Neutrophil (primary cell): ENCODE measurements at regions not wholly inside any gene's neighbourhood (a gene's known extent, or its start where the extent isn't known, plus 50 kb on each side); places are given as distances from the start of the nearest gene placed in this dataset.

Experiments used
- H3K27ac ChIP-seq: fragments of 200-600 bp; sonication (generic); 2 replicates; pipeline ENCODE4 v1.5.1; 2016; ENCODE audit warnings: mild to moderate bottlenecking, moderate library complexity
- H3K27me3 ChIP-seq: fragments of 200-600 bp; sonication (generic); 2 replicates; pipeline ENCODE4 v1.6.0; 2016; ENCODE audit warnings: mild to moderate bottlenecking
- H3K36me3 ChIP-seq: fragments of 200-600 bp; sonication (generic); 2 replicates; pipeline ENCODE4 v1.5.1; 2017
- H3K4me1 ChIP-seq, 2 experiments: fragments of 200-600 bp in 1 of 2; sonication (generic) in 1 of 2; 1 replicate in 1 of 2; 2 replicates in 1 of 2; pipeline versions ENCODE4 v1.5.1 to v1.6.1; 2013 to 2016; ENCODE audit warnings: low read depth in 1 of 2, low read length in 1 of 2, mild to moderate bottlenecking in 1 of 2, moderate library complexity in 1 of 2; ENCODE audit not compliant: control insufficient read depth in 1 of 2, insufficient read depth in 1 of 2
- H3K4me3 ChIP-seq, 2 experiments: fragments of 200-600 bp in 1 of 2; sonication (generic) in 1 of 2; 1 replicate in 1 of 2; 2 replicates in 1 of 2; pipeline ENCODE4 v1.5.1; 2013 to 2016; ENCODE audit warnings: low read depth in 1 of 2, low read length in 1 of 2, mild to moderate bottlenecking in 1 of 2, moderate library complexity in 1 of 2
- H3K9me3 ChIP-seq: fragments of 200-600 bp; sonication (generic); 2 replicates; pipeline ENCODE4 v1.5.1; 2016
- CTCF ChIP-seq: fragments of 200-600 bp; sonication (generic); IDR thresholded peaks from 2 replicates; pipeline ENCODE4 v1.5.1; 2016; ENCODE audit warnings: antibody characterized with exemption

GRCh38 chr9:110007477-110008270, 200.3 kb downstream of the C9orf152 start:
- H3K36me3 ChIP-seq = no peaks in the 10 kb centered on the region
- no peaks in the 10 kb centered on the region for H3K4me1 ChIP-seq
- H3K4me3 ChIP-seq = no peak overlapping the region
- no peak for TF ChIP-seq CTCF
- H3K27me3 ChIP-seq = peaks cover 21% of the 10 kb centered on the region
- no peak overlapping the region for H3K27ac ChIP-seq
- no peaks in the 10 kb centered on the region for H3K9me3 ChIP-seq

GRCh38 chr9:110008663-110009062, 199.3 kb downstream of the C9orf152 start:
- H3K36me3 ChIP-seq = no peaks in the 10 kb centered on the region
- TF ChIP-seq CTCF = no peak
- peaks cover 31% of the 10 kb centered on the region for H3K27me3 ChIP-seq
- no peak overlapping the region for H3K4me3 ChIP-seq
- H3K4me1 ChIP-seq = no peaks in the 10 kb centered on the region
- no peak overlapping the region for H3K27ac ChIP-seq
- no peaks in the 10 kb centered on the region for H3K9me3 ChIP-seq

- TF ChIP-seq CTCF = no peak
- H3K27me3 ChIP-seq = peaks cover 46% of the 10 kb centered on the region
- no peaks in the 10 kb centered on the region for H3K9me3 ChIP-seq
- no peak overlapping the region for H3K27ac ChIP-seq
- H3K4me3 ChIP-seq = no peak overlapping the region
- H3K4me1 ChIP-seq = no peaks in the 10 kb centered on the region
- H3K36me3 ChIP-seq = no peaks in the 10 kb centered on the region
Measured at GRCh38 chr9:110011628-110012320, 196.2 kb downstream of the C9orf152 start.

- Histone ChIP-seq H3K4me3 (no peak overlapping the region), H3K9me3 (no peaks in the 10 kb centered on the region), H3K27me3 (peaks cover 48% of the 10 kb centered on the region), H3K36me3 (no peaks in the 10 kb centered on the region), H3K27ac (no peak overlapping the region), H3K4me1 (no peaks in the 10 kb centered on the region)
- TF ChIP-seq CTCF = no peak
Measured at GRCh38 chr9:110013064-110013463, 194.9 kb downstream of the C9orf152 start.

- Histone ChIP-seq H3K4me1 (no peaks in the 10 kb centered on the region), H3K27ac (no peak overlapping the region)
Measured at GRCh38 chr9:110015759-110016158, 192.2 kb downstream of the C9orf152 start.

More at GRCh38 chr9:110015759-110016158, 192.2 kb downstream of the C9orf152 start:
- no peaks in the 10 kb centered on the region for H3K36me3 ChIP-seq
- H3K4me3 ChIP-seq = no peak overlapping the region
- peaks cover 75% of the 10 kb centered on the region for H3K27me3 ChIP-seq
- no peaks in the 10 kb centered on the region for H3K9me3 ChIP-seq
- no peak for TF ChIP-seq CTCF
